Endothelial cell of umbilical vein (primary cell): ENCODE measurements at regions not wholly inside any gene's neighbourhood (a gene's known extent, or its start where the extent isn't known, plus 50 kb on each side); places are given as distances from the start of the nearest gene placed in this dataset.

Experiments used
- CTCF ChIP-seq, 2 donors: IDR thresholded peaks; 1 replicate in 1 of 2; 2 replicates in 1 of 2; pipeline ENCODE4 v1.5.1; 2011; ENCODE audit warnings: low read length in 2 of 2, mild to moderate bottlenecking in 2 of 2, moderate library complexity in 2 of 2, control low read depth in 1 of 2, inconsistent platforms in 1 of 2, low read depth in 1 of 2; ENCODE audit not compliant: insufficient read depth in 1 of 2; ENCODE audit errors: extremely low read depth in 1 of 2
- POLR2A ChIP-seq: IDR thresholded peaks from 2 replicates; pipeline ENCODE4 v1.6.1; 2012; ENCODE audit warnings: low read depth, mild to moderate bottlenecking, control low read depth, low read length

- TF ChIP-seq CTCF (IDR thresholded peaks at IDR 0.05; ENCODE audit: extremely low read depth in 1 of 2, insufficient read depth in 1 of 2, low read depth in 1 of 2, low read length in 2 of 2) = no peak
- TF ChIP-seq POLR2A = no peak
Measured at GRCh38 chr12:89117448-89118034, 234.8 kb downstream of the DUSP6 start.
